K562 (cell line): ENCODE measurements at regions not wholly inside any gene's neighbourhood (a gene's known extent, or its start where the extent isn't known, plus 50 kb on each side); places are given as distances from the start of the nearest gene placed in this dataset.

Source experiments
- ATF2 ChIP-seq: sonication (generic); formaldehyde crosslinking; IDR thresholded peaks from 2 replicates; pipeline ENCODE4 v1.8.1; 2022; ENCODE audit warnings: missing genetic modification reagents
- CBX2 ChIP-seq: fragments of 200-600 bp; sonication (generic); IDR thresholded peaks from one replicate; pipeline ENCODE4 v1.6.1; 2012; ENCODE audit warnings: mild to moderate bottlenecking, low read length, inconsistent platforms; ENCODE audit not compliant: insufficient read depth, poor library complexity, severe bottlenecking
- CHD7 ChIP-seq: fragments of 200-600 bp; sonication (generic); IDR thresholded peaks from one replicate; pipeline ENCODE4 v1.6.1; 2012; ENCODE audit warnings: mild to moderate bottlenecking, low read depth, low read length, inconsistent platforms
- CTCF ChIP-seq, 3 experiments: IDR thresholded peaks in 2 of 3; conservative IDR thresholded peaks in 1 of 3; 2 replicates each; pipeline ENCODE4 v1.5.1; 2011 to 2012; ENCODE audit warnings: low read length in 3 of 3, mild to moderate bottlenecking in 3 of 3, control low read depth in 2 of 3, improper control_type of control experiment in 1 of 3, inconsistent platforms in 1 of 3, low read depth in 1 of 3, mixed read lengths in 1 of 3, moderate library complexity in 1 of 3; ENCODE audit not compliant: insufficient read depth in 2 of 3
- JUNB ChIP-seq: fragments of 450-650 bp; formaldehyde crosslinking; conservative IDR thresholded peaks from 2 replicates; pipeline ENCODE4 v1.4.0; 2020; ENCODE audit warnings: mild to moderate bottlenecking
- JUND ChIP-seq, 2 experiments: IDR thresholded peaks; 2 replicates in 1 of 2; 3 replicates in 1 of 2; pipeline ENCODE4 v1.6.1; 2011; ENCODE audit warnings: borderline replicate concordance in 2 of 2, low read depth in 2 of 2, low read length in 2 of 2, improper control_type of control experiment in 1 of 2, missing biosample characterization in 1 of 2, missing genetic modification characterization in 1 of 2, missing genetic modification reagents in 1 of 2
- MYNN ChIP-seq, 2 experiments: sonication (generic); formaldehyde crosslinking in 1 of 2; IDR thresholded peaks; 2 replicates each; pipeline versions ENCODE4 v1.5.0 to v1.6.1; 2016 to 2020; ENCODE audit warnings: antibody characterized with exemption in 1 of 2, missing genetic modification reagents in 1 of 2
- USF1 ChIP-seq: sonication (generic); formaldehyde crosslinking; IDR thresholded peaks from 2 replicates; pipeline ENCODE4 v1.9.0; 2022; ENCODE audit warnings: mild to moderate bottlenecking, missing genetic modification reagents
- ZKSCAN8 ChIP-seq: fragments of 200-800 bp; sonication (Bioruptor generic); IDR thresholded peaks from 2 replicates; pipeline ENCODE4 v1.6.1; 2016; ENCODE audit warnings: missing genetic modification characterization, missing compliant biosample characterization
- ZNF174 ChIP-seq: fragments of 250-450 bp; sonication (Bioruptor Pico); IDR thresholded peaks from 2 replicates; pipeline ENCODE4 v1.4.0; 2020; ENCODE audit warnings: mild to moderate bottlenecking
- ZNF668 ChIP-seq: fragments of 250-450 bp; sonication (Bioruptor Pico); IDR thresholded peaks from 2 replicates; pipeline ENCODE4 v1.8.0; 2022; ENCODE audit warnings: mild to moderate bottlenecking, inconsistent platforms
- ZNF707 ChIP-seq: fragments of 250-450 bp; sonication (Bioruptor Pico); conservative IDR thresholded peaks from 2 replicates; pipeline ENCODE4 v1.8.0; 2022; ENCODE audit warnings: inconsistent platforms, mild to moderate bottlenecking, moderate library complexity

GRCh38 chr15:45980366-45980765 lies 345.5 kb downstream of the SQOR start:
- TF ChIP-seq ZNF707 (CRISPR knock-in tag) (no peak), CHD7 (no peak), ZNF668 (CRISPR knock-in tag) (no peak), CBX2 (no peak), ATF2 (CRISPR knock-in tag) (no peak), MYNN (IDR thresholded peaks at IDR 0.05) (no peak), MYNN (CRISPR knock-in tag; IDR thresholded peaks at IDR 0.05) (no peak), CTCF (IDR thresholded peaks at IDR 0.05 in 2 of 3, conservative IDR thresholded peaks at IDR 0.05 in 1 of 3; ENCODE audit: insufficient read depth in 2 of 3, low read depth in 1 of 3, low read length in 3 of 3) (no peak), JUNB (CRISPR knock-in tag) (no peak), JUND (IDR thresholded peaks at IDR 0.05; ENCODE audit: borderline replicate concordance, low read depth, low read length) (no peak), JUND (tag; IDR thresholded peaks at IDR 0.05; ENCODE audit: borderline replicate concordance, low read depth, low read length) (no peak), ZNF174 (CRISPR knock-in tag) (no peak), ZKSCAN8 (CRISPR knock-in tag) (no peak), USF1 (CRISPR knock-in tag) (no peak)
